22Rv1 (cell line): ENCODE measurements at regions not wholly inside any gene's neighbourhood (a gene's known extent, or its start where the extent isn't known, plus 50 kb on each side); places are given as distances from the start of the nearest gene placed in this dataset.

Source experiments
- ZFX ChIP-seq: fragments of 450-650 bp; IDR thresholded peaks from 2 replicates; pipeline ENCODE4 v1.6.1; 2017; ENCODE audit warnings: antibody characterized with exemption, borderline replicate concordance
- TF ChIP-seq, protein P1 (sequence below): fragments of 450-650 bp; IDR thresholded peaks from 2 replicates; pipeline ENCODE4 v1.5.1; 2017; ENCODE audit warnings: mild to moderate bottlenecking

GRCh38 chr22:33983558-33983957 is 63.3 kb upstream of the LARGE1 start:
- TF ChIP-seq, protein P1, sequence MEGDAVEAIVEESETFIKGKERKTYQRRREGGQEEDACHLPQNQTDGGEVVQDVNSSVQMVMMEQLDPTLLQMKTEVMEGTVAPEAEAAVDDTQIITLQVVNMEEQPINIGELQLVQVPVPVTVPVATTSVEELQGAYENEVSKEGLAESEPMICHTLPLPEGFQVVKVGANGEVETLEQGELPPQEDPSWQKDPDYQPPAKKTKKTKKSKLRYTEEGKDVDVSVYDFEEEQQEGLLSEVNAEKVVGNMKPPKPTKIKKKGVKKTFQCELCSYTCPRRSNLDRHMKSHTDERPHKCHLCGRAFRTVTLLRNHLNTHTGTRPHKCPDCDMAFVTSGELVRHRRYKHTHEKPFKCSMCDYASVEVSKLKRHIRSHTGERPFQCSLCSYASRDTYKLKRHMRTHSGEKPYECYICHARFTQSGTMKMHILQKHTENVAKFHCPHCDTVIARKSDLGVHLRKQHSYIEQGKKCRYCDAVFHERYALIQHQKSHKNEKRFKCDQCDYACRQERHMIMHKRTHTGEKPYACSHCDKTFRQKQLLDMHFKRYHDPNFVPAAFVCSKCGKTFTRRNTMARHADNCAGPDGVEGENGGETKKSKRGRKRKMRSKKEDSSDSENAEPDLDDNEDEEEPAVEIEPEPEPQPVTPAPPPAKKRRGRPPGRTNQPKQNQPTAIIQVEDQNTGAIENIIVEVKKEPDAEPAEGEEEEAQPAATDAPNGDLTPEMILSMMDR: no peak
- no peak for TF ChIP-seq ZFX
